ENCODE measurements at regions not wholly inside any gene's neighbourhood (a gene's known extent, or its start where the extent isn't known, plus 50 kb on each side); places are given as distances from the start of the nearest gene placed in this dataset.

- no peak for TF ChIP-seq EZH2 (optimal IDR thresholded peaks at IDR 0.05; ENCODE audit: low read depth, low read length)
- no peak for TF ChIP-seq CTCF (IDR thresholded peaks at IDR 0.05; ENCODE audit: low read length)
- H3K9ac ChIP-seq (ENCODE audit: low read length) = no peak overlapping the region
- H3K79me2 ChIP-seq (ENCODE audit: low read length) = no peaks in the 10 kb centered on the region
- no peak overlapping the region for H3K4me2 ChIP-seq (ENCODE audit: low read depth, low read length)
- no peak overlapping the region for H3K27ac ChIP-seq (ENCODE audit: low read length)
- DNase-seq = no peak
- H3K4me1 ChIP-seq (ENCODE audit: low read length) = no peaks in the 10 kb centered on the region
- H4K20me1 ChIP-seq (ENCODE audit: insufficient read depth, low read length) = no peaks in the 10 kb centered on the region
- H3K4me3 ChIP-seq (ENCODE audit: low read length) = no peak overlapping the region
- no peaks in the 10 kb centered on the region for H3K27me3 ChIP-seq (replicated peaks; ENCODE audit: insufficient read depth, low read length)
- H3F3A ChIP-seq (ENCODE audit: insufficient read depth, low read length) = no peaks in the 10 kb centered on the region
- H2AFZ ChIP-seq (ENCODE audit: low read length) = no peak overlapping the region
- H3K9me3 ChIP-seq (replicated peaks; ENCODE audit: insufficient read depth, low read length) = no peaks in the 10 kb centered on the region
- no peaks in the 10 kb centered on the region for H3K36me3 ChIP-seq (replicated peaks; ENCODE audit: insufficient read depth, low read length)
- no peaks in the 10 kb centered on the region for H3K9me2 ChIP-seq (replicated peaks; ENCODE audit: insufficient read depth, low read length)
These were observed 726.4 kb upstream of the PCDH20 start for GRCh38 chr13:62142048-62142447.

GRCh38 chr13:62139597-62139996 lies 723.9 kb upstream of the PCDH20 start:
- Histone ChIP-seq H4K20me1 (ENCODE audit: insufficient read depth, low read length) (no peaks in the 10 kb centered on the region), H3K4me1 (ENCODE audit: low read length) (no peaks in the 10 kb centered on the region), H3K27me3 (replicated peaks; ENCODE audit: insufficient read depth, low read length) (no peaks in the 10 kb centered on the region), H3K79me2 (ENCODE audit: low read length) (no peaks in the 10 kb centered on the region), H3K4me3 (ENCODE audit: low read length) (no peak overlapping the region), H3K36me3 (replicated peaks; ENCODE audit: insufficient read depth, low read length) (no peaks in the 10 kb centered on the region), H3F3A (ENCODE audit: insufficient read depth, low read length) (no peaks in the 10 kb centered on the region), H3K9me2 (replicated peaks; ENCODE audit: insufficient read depth, low read length) (no peaks in the 10 kb centered on the region), H3K27ac (ENCODE audit: low read length) (no peak overlapping the region), H3K4me2 (ENCODE audit: low read depth, low read length) (no peak overlapping the region), H2AFZ (ENCODE audit: low read length) (no peak overlapping the region), H3K9ac (ENCODE audit: low read length) (no peak overlapping the region), H3K9me3 (replicated peaks; ENCODE audit: insufficient read depth, low read length) (no peaks in the 10 kb centered on the region)
- DNase-seq = no peak
- no peak for TF ChIP-seq CTCF (IDR thresholded peaks at IDR 0.05; ENCODE audit: low read length)
- no peak for TF ChIP-seq EZH2 (optimal IDR thresholded peaks at IDR 0.05; ENCODE audit: low read depth, low read length)
- TF ChIP-seq EZH2phosphoT487 (IDR thresholded peaks at IDR 0.05; ENCODE audit: low read length) = no peak

- TF ChIP-seq CTCF (IDR thresholded peaks at IDR 0.05; ENCODE audit: low read length) (no peak), EZH2 (optimal IDR thresholded peaks at IDR 0.05; ENCODE audit: low read depth, low read length) (no peak), EZH2phosphoT487 (IDR thresholded peaks at IDR 0.05; ENCODE audit: low read length) (no peak)
- H3K27ac ChIP-seq (ENCODE audit: low read length) = no peak overlapping the region
- no peak overlapping the region for H2AFZ ChIP-seq (ENCODE audit: low read length)
- no peak overlapping the region for H3K4me3 ChIP-seq (ENCODE audit: low read length)
- H3K36me3 ChIP-seq (replicated peaks; ENCODE audit: insufficient read depth, low read length) = no peaks in the 10 kb centered on the region
- H3K4me1 ChIP-seq (ENCODE audit: low read length) = no peaks in the 10 kb centered on the region
- H4K20me1 ChIP-seq (ENCODE audit: insufficient read depth, low read length) = no peaks in the 10 kb centered on the region
- H3K9me2 ChIP-seq (replicated peaks; ENCODE audit: insufficient read depth, low read length) = no peaks in the 10 kb centered on the region
- no peaks in the 10 kb centered on the region for H3K27me3 ChIP-seq (replicated peaks; ENCODE audit: insufficient read depth, low read length)
- H3K4me2 ChIP-seq (ENCODE audit: low read depth, low read length) = no peak overlapping the region
- no peaks in the 10 kb centered on the region for H3K9me3 ChIP-seq (replicated peaks; ENCODE audit: insufficient read depth, low read length)
- H3K9ac ChIP-seq (ENCODE audit: low read length) = no peak overlapping the region
- no peak for DNase-seq
- H3K79me2 ChIP-seq (ENCODE audit: low read length) = no peaks in the 10 kb centered on the region
- no peaks in the 10 kb centered on the region for H3F3A ChIP-seq (ENCODE audit: insufficient read depth, low read length)
These were observed 722.2 kb upstream of the PCDH20 start for GRCh38 chr13:62137629-62138405.

Measured in MM.1S (cell line).